GM19452 (cell line): ENCODE measurements at regions not wholly inside any gene's neighbourhood (a gene's known extent, or its start where the extent isn't known, plus 50 kb on each side); places are given as distances from the start of the nearest gene placed in this dataset.
A peak's percentile ranks its signal among the peaks of the same experiment; 100 is the strongest.
"Not testable (repeated sequence)": the region's sequence is repeated elsewhere in the genome, so short reads cannot be mapped to it uniquely, and the experiment has no call there.

ENCODE experiments used
- ATAC-seq: cut with Tn5 transposase; IDR thresholded peaks from one replicate; pipeline ENCODE4 v1.9.1; 2021; ENCODE audit not compliant: unreplicated experiment

- no peak for ATAC-seq
Measured at GRCh38 chr5:115469904-115470516, 74.6 kb downstream of the FEM1C start.

DNA sequence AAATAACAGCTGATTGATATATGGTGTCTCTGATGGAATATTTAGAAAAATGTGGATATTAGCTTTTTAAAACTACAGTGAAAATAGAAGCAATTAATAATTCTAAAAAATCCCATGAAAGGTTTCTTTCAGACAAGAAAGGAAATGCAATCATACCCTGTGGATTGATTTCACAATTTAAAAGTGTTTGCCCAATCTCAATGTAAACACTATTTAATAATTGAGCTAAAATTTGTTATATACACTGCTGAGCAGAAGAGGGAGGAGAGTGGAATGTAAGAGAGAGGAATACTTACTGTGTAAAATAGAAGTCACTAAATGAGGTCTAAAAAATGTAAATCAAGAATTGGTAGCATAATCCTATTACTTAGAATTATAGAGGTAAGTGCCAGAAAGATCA is 76.9 kb downstream of the FEM1C start:
- no peak for ATAC-seq

- ATAC-seq: no peak
Measured at GRCh38 chr5:115465431-115465830, 79.1 kb downstream of the FEM1C start.

- no peak for ATAC-seq
Measured at GRCh38 chr5:115463983-115464382, 80.6 kb downstream of the FEM1C start.

DNA sequence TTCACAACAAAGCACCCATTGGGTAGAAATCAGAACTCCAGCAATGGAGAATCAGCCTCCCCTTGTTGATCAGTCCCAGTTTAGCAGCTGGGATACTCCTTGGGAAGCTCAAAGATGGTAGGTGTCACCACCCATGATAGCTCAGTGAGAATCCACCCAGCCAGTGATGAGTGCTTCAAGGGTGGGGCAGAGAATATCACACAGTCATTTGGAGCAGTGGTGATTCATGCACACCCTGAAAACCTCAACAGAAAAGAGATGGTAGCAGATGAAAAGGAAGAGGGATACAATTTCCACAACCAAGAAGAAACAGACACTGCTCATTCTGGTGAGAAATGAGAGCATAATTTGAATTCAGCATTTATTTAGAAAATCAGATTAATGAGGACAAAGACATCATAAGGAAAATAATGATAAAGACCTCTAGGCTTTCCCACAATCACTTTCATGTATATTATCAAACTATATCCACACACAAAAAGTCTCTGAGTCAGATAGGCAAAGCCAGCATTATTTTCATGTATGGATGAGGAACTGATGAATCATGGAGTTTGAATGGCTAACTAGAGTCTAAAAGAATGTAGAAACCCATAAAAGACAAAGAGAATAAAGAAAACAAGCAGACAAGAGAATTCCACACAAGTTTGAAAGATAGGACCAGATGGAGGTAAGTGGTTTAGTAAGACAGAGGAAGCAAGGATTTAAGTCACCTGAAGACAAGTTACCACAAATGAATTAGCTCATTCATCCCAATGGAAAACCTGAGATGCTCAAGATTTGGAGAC is 82.9 kb downstream of the FEM1C start:
- peak; percentile 53 for ATAC-seq

GRCh38 chr5:115461093-115461492 is 83.5 kb downstream of the FEM1C start:
- ATAC-seq: no peak

GRCh38 chr5:115460472-115460871 is 84.1 kb downstream of the FEM1C start:
- ATAC-seq: peak; percentile 59

DNA sequence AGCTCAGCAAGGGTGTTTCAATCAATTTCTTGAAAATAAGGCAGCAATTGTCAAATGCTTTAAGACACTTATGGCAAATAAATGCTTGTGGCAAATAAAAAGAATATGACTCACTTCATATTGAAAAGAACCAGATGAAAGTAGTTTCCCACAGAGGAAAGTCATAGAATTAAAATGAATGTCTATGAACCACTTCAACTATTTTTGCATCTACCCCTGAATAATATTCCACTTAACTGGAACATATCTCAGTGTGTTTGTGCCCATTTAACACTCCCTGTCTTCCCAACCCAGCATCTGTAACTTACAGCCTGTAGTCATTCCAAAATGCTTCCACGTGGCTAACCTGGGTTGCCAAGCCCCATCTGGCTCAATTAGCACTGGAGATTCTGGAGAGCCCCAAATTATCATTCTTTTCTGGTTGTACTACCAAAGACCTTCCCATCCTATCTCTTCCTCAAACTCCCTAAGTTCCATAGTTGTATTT is 84.7 kb downstream of the FEM1C start:
- no peak for ATAC-seq

GRCh38 chr5:115458416-115458815 is 86.2 kb downstream of the FEM1C start:
- no peak for ATAC-seq

DNA sequence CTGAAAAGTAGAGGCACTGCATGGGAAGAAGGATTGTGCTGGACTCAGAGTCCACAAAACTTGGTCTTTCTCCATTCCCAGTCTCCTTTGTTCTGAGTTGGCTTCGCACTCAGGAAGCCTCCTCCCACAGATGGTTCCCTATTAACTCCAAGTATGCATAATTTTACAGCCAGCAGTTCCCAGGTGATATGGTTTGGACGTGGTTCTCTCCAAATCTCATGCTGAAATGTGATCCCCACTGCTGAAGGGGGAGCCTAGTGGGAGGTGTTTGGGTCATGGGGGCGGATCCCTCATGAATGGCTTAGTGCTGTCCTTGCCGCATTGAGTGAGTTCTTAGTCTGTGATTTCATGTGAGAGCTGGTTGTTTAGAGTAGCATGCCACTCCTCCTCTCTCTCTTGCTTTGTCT is 86.6 kb downstream of the FEM1C start:
- no peak for ATAC-seq

DNA sequence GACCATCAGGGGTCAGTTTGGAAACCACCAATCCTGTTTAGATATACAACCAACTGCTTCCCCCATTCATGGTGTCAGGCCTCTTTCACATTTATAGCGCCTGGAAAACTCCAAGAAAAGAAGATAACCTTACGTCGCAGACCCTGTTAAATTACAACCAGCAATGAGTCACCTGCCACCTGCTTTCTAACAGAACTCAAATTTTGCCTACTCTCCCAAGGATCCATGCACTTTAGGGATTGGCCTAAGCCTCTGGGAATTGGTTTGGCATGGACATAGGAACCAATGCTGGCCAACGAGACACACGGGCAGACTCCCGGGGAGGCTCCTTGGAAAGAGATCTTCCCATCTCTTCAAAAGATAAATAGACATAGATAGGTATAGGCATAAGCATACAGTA is 87.0 kb downstream of the FEM1C start:
- no peak for ATAC-seq

DNA sequence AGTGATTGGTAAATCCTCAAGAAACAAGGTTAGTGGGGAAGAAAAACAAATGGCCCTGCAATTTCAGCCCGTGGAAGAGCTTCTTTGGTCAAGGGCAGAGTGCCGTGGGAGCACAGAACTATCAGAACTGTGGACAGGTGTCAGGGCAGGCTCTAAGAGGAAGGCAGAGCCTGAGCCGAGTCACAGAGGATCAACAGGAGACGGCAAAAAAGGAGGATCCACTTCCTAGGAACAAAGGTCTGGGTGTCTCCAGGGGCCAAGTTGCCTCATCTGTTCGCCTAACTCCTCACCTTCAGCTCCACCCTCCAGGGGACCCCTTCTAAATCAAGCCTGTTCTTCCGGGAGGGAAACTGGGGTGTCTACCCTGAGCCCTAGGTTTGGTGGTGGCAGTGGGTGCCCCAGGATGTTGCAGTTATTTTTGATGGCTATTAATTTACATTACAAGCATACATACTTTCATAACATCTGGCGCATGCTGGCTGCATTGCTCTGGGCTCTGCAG is 88.0 kb downstream of the FEM1C start:
- ATAC-seq: no peak

- ATAC-seq: no peak
Measured at GRCh38 chr5:115456056-115456455, 88.5 kb downstream of the FEM1C start.

DNA sequence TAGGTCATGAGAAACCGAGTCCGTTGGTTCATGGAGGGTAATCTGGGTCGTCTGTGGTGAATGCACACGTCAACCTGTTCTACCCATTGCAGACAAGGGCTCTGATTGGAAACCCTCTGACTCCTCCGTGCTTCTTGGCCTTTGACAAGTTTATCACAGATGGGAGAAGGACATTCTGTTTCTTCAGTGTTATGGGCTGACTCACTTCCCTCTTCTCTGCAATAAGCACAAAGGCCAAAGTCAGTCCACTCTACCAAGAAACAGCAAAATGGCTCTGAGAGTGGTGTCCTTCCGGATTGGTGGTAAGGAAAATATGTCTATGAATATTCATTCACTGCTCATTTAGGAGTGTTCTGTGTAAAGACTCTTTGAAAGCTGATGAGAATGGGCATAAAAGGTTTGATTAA is 89.3 kb downstream of the FEM1C start:
- no peak for ATAC-seq

DNA sequence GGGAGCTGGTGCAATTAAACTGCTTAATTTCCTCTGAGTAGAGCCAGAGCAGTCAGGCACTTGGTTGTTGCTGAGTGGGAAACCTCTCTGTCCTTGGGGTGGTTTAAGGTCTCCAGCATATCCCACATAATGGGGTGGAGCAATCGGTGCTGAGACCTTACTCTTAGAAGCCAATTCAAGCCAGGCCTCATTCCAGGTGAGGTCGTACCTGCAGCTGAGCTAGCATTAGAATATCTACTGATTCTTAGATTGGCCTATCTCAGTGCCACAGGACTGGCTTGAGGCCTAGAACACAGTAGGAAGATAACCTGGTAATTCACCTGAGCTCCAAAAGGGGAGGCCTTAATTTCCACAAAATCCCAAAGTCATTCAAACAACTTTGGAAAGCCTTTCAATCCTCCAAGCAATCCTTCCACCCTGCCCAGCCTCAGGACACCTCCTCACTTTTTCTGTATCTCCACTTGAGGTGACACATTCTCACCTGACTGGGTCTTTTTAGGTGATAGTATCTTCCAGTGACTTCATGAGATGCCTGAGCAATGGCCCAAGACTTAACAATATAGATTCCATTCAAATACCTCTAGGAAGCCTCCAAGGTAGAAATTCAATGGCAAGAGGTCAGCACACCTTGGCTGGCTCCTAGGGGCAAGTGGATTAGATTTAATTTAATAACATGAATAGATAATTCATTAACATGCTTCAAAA is 91.0 kb downstream of the FEM1C start:
- ATAC-seq: no peak

DNA sequence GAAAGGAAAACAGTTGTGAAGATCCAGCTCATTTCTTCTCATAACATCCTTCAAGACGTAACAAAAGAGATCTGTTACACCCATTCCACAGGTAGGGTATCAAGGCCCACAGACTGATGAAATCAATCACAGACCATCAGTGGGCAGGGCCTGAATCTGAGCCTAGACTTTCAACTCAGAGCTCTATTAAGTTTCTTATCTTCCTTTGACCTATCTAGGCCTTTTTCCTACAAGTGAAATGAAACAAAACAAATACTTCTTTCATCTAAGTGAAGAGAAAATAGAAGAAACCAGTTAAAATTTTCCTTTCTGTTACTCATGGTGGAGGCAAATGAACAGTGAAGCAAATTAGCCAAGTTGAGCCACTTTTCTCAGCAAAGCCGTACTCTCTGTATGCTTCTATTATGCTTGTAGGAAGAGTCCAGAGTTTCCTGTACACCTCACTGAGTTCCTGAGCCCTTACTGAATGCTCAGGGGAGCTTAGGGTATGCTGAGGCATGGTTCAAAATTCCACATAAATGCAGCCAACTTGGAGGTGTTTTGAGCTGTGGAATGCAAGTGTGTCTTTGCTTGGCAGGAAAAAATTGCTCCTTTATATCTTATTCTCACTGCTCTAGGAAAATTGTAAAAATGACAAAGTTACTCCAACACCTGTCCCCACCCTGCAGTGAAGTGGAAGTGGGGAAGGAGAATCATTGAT is 91.9 kb downstream of the FEM1C start:
- ATAC-seq: no peak

DNA sequence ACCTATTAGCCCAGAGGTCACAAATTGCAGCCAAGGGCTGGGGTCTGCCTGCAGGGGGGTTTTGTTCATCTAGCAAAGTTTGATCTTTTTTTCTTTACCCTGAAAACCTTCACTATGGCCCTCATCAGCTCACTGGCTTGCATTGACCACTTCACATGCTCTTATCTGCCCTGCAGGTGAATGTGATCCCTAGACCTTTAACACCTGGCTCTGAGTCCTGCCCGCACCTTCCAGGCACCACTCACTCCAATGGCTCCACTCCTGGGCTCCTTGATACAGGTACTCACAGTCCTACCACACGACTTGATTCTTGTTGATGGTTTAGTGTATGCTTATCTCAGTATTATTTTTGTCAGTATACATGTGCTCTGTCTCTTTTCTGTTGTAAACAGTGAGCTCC is 92.5 kb downstream of the FEM1C start:
- ATAC-seq: no peak

- ATAC-seq: peak; percentile 48
Measured at GRCh38 chr5:115450741-115451140, 93.8 kb downstream of the FEM1C start.

DNA sequence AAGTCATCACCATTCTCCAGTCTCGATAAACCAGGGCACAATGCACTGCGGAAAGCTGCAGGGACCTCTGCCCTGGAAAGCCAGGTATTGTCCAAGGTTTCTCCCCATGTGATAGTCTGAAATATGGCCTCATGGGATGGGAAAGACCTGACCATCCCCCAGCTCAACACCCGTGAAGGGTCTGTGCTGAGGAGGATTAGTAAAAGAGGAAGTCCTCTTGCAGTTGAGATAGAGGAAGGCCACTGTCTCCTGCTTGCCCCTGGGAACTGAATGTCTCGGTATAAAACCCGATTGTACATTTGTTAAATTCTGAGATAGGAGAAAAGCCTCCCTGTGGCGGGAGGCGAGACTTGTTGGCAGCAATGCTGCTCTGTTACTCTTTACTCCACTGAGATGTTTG is 95.9 kb downstream of the FEM1C start:
- ATAC-seq: not testable (repeated sequence)

DNA sequence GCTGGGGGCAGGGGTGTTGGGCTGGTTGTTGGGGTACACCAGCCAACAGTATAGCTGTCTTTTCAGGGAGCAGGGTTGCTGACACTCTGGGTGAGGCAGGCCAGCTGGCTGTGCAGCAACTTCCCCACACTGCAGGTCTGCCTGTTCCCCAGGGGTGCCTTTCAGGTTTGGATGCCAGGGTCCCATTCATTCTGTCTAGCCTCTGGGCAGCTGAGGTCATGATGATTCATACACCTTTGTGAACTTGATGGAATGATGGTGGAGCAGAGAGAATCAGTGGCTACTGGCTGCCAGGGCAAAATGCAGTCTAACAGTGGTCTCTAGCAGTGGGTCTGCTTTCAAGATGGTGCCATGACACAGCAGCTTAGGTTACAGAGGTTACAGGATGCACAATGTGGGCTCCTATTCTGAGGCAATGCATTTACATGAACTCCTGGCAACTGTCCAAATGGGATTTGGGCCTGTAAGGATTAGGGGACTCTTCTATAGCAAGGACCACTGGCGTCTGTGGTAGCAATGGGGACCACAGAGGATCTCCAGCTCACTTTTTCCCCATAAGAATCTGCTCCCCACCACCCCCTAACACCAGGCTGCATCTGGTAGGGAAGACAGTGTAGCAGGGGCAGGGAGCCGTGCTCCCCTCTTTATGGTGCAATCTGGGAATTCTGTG is 103.7 kb downstream of the FEM1C start:
- no peak for ATAC-seq

DNA sequence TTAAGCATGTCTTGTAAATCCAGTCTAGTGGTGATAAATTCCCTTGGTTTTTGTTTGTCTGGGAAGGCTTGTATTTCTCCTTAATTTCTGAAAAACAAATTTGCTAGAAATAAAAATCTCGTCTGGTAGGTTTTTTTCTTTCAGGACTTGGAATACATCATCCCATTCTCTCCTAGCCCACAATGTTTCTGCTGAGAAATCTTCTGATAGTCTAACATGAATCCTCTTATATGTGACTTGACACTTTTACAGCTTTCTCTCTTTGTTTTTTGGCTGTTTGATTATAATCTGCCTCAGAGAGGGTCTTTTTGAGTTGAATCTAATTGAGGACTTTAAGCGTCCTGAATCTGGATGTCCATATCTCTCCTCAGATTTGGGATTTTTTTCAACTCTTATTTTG is 104.9 kb downstream of the FEM1C start:
- no peak for ATAC-seq
